ENCODE measurements at regions not wholly inside any gene's neighbourhood (a gene's known extent, or its start where the extent isn't known, plus 50 kb on each side); places are given as distances from the start of the nearest gene placed in this dataset.

GRCh38 chr12:77777274-77777673, 53.4 kb upstream of the NAV3 start:
- no peak for DNase-seq
- intact Hi-C loops (cut with DNase I), result no loop called here
- no peak for ATAC-seq (ENCODE audit: poor library complexity)

DNA sequence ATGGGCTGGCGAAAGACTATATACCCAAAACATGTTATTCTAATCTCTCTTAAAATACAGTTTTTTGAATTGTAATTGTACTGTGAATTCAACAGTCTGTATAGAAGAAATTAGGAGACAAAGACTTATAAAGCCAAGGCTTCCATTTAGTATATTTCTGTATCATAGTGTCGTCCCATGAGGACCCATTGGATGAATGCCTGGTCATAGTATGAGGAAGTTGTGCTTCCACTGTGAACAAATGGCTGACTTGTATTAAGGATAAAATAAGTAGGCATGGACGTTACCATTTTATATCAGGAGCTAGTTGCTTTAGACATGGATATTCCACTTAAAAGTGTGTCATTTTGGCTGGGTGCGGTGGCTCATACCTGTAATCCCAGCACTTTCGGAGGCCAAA, 55.9 kb upstream of the NAV3 start:
- ATAC-seq (ENCODE audit: poor library complexity) (no peak), DNase-seq (no peak)
- intact Hi-C loops (cut with DNase I), result no loop called here

- DNase-seq, result no peak
- intact Hi-C loops (cut with DNase I), result no loop called here
- ATAC-seq (ENCODE audit: poor library complexity), result no peak
These were observed 57.9 kb upstream of the NAV3 start for GRCh38 chr12:77772676-77773298.

DNA sequence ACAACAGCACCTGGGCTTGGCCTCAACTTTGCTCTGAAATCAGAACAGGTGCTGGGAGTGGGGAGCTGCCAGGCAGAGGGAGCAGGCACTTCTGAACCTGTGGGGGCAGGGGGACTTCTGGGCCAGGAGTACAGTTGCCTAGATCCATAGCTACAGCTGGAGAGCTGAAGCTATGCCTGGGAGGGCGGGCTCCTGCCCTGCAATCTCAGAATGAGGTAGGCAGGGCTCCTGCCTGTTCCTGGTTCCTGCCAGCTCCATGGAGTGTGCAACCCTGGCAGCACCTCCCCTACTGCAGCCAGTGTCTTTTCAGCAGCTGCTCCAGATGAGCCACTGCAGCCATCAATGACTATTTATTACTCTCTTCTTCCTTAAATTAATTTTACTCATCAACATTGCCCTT, 62.1 kb upstream of the NAV3 start:
- no peak for ATAC-seq (ENCODE audit: poor library complexity)
- intact Hi-C loops (cut with DNase I), result no loop called here

GRCh38 chr12:77767756-77768343, 62.8 kb upstream of the NAV3 start:
- DNase-seq (no peak), ATAC-seq (ENCODE audit: poor library complexity) (no peak)
- intact Hi-C loops (cut with DNase I), result no loop called here

More for the DNA sequence above, 62.1 kb upstream of the NAV3 start:
- no peak for DNase-seq

DNA sequence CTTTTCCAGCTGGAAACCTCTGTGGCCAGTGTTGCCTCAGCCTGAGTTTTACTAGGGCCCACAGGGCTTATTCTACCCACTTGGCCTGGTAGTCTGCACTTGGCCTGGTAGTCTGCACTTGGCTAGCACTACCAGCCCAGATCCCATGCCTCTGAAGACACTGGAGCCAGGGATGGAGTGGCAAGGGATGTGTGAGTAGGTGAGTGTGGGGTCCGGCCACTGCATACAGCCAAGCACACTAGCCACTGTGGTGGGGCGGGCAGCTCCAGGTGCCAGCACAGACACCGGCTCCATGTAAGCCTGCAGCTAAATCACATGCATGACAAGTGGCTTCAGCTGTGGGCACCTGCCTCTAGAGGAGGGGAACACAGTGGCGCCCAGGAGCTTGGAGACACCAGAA, 63.4 kb upstream of the NAV3 start:
- ATAC-seq (ENCODE audit: poor library complexity), result no peak
- intact Hi-C loops (cut with DNase I), result no loop called here
- no peak for DNase-seq

- DNase-seq (no peak), ATAC-seq (ENCODE audit: poor library complexity) (peak; percentile 72)
- intact Hi-C loops (cut with DNase I), result no loop called here
These were observed 64.5 kb upstream of the NAV3 start for GRCh38 chr12:77766224-77766623.

- DNase-seq, result no peak
- intact Hi-C loops (cut with DNase I), result no loop called here
These were observed 69.4 kb upstream of the NAV3 start for GRCh38 chr12:77761286-77761685.

DNA sequence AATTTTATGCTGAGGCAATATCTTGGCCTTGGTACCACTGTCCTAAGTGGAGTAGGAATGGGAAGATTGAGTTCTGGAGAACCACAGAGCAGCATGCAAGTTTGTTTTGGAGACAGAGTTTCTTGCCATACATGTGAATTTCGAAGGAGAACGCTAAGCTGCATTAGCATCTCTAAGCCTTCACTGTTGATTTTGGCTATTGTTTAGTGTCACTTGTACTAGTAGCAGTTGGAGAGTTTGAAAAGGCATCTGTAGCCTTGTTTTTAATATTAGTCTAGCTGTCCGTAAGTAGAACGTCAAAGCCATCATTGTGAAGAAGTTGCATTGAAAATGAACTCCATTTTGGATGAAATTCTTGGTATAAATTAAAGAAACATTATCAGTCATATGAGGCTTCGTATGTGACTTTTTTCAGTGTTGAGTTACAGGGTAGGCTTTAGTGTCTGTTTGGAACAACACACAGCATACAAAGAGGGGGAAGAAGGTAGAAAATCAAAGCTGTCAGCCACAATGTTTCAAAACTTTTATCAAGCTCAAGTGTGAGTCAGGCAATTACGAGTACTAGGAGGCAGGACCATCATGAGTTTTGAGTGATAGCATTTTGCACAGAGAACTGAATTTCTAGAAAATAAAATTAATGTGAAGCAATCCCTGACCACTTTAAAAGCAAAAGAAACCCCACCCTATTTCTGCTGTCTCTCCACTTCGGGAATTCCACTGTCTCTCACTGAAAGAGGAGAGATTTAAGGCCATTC, 70.2 kb upstream of the NAV3 start:
- no peak for DNase-seq
- no peak for ATAC-seq (ENCODE audit: poor library complexity)
- intact Hi-C loops (cut with DNase I), result no loop called here

More at GRCh38 chr12:77761286-77761685, 69.4 kb upstream of the NAV3 start:
- no peak for ATAC-seq (ENCODE audit: poor library complexity)

- ATAC-seq (ENCODE audit: poor library complexity) (no peak), DNase-seq (no peak)
- intact Hi-C loops (cut with DNase I), result no loop called here
These were observed 76.6 kb upstream of the NAV3 start for GRCh38 chr12:77754086-77754485.

DNA sequence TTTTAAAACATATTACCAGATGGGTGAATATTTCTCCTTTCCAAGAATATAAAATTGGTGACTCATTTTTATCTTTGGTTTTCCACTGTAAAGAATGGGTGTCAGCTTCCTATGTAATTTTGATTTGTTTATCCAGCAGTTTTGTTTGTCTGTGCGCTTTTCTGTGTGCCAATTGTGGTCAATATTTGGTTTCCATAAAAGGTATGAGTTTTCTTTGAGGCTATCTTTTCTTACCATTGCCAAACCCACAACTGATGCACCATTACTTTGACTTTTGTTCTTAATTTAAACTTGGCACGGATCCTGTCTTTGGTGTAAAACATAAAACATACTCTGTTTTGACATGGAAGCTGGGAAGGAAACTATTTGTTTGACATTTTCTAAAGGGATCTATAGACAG, 78.8 kb upstream of the NAV3 start:
- intact Hi-C loops (cut with DNase I), result no loop called here
- ATAC-seq (ENCODE audit: poor library complexity), result no peak
- no peak for DNase-seq

DNA sequence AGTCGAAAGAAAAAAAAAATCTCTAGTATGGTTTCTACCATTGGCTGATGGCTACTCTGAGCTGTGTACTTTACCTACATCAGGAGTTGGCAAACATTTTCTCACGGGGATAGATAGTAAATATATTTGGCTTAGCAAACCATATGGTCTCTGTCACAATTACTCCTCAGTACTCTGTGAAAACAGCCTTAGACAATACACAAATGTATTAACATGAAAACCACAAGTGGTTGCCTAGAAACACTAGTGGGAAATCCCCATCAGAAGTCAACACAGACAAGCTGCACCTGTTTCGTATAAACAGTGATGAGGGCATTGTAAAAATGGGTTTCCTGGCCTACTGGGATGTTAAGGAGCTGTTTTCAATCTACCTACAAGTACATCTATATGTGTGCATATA, 84.6 kb upstream of the NAV3 start:
- no peak for DNase-seq
- intact Hi-C loops (cut with DNase I), result no loop called here
- no peak for ATAC-seq (ENCODE audit: poor library complexity)

DNA sequence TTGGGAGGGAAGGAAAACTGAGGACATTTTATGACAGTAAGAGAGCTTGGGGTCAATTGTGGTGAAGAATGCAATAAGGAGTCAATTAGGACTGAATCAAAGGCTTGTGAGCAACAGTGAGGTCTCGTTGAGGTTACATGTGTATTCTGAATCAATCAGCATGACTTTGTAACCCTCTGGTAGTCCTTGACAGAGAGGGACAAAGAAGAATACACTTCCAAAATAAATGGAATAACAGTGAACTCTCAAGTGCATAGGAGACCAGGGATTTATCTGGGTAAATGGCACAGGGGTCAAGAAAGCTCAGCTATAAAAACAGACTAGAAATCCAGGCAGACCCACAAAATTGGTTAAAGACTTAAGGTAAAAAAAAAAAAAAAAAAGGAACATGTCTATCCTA, 85.1 kb upstream of the NAV3 start:
- intact Hi-C loops (cut with DNase I), result no loop called here
- no peak for ATAC-seq (ENCODE audit: poor library complexity)
- DNase-seq, result no peak

DNA sequence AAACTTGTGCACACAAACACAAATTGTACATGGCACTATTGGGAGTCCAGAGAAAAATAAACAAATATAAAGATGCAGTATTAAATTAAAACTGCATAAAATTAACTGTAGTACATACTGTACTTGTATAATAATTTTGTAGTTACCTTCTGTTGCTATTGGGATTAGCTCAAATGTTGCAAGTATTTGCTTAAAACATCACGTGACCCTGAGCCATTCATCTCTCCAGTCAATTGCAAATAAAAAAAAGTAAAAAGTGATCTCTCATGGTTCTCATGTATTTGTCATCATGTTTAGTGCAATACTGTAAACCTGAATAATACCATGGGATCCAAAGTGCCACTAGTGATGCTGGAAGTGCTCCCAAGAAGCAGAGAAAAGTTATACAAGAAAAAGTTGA, 88.1 kb upstream of the NAV3 start:
- DNase-seq (no peak), ATAC-seq (ENCODE audit: poor library complexity) (no peak)
- intact Hi-C loops (cut with DNase I), result no loop called here

DNA sequence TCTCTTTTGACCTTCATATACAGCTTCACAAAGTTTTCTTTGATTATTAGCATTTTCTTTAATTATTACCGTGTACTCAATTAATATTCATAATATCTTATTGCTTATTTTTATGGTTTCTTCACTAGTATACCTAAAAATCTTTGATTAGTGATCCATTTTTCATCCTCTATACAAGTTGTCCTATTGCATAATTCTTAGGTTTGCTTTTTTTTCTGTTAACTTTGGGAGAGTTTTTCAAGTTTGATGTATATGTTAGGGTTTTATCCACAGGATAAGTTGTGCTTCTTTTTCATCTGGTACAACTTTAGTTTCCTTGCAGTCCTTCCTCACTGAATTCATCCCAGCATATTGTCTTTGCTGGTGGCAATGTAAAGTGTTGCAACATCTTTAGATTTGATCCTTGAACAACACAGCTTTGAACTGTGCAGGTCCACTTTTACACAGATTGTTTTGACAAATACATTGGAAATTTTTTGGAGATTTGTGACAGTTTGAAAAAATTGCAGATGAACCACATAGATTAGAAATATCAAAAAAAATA, 88.6 kb upstream of the NAV3 start:
- no peak for ATAC-seq (ENCODE audit: poor library complexity)
- DNase-seq, result no peak
- intact Hi-C loops (cut with DNase I), result no loop called here

DNA sequence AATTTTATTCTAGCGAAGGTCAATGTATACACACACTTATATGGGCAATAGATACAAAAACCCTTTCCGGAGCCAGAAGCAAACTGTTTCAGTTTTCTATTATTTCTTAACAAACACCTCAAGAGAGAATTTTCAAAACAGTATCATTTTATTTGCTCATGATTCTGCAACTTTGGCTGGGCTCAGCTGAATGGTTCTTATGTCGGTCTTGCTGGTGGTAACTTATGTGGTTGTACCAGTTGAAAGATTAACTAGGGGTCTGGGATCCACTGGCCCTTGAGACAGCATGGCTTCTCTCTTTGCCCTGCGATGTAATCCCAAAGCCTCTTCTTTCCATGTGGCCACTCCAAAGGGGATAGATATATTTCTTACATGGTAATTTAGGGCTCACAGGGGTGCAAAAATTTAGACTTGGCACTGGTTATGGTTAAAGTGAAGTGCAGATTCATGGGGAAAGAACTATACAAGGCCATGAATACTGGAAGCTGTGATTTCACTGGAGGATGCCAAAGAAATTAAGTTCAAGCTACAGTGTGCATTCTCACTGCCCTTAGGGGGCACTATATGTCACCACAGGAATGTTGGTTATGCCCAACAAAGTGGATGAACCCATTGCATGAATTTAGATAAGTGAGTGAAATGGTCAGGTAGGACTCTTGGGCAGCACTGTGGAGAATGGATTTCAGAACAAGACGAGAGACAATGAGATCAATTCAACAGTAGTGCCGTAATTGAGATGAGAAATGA, 94.3 kb upstream of the NAV3 start:
- ATAC-seq (ENCODE audit: poor library complexity) (no peak), DNase-seq (no peak)
- intact Hi-C loops (cut with DNase I), result no loop called here

DNA sequence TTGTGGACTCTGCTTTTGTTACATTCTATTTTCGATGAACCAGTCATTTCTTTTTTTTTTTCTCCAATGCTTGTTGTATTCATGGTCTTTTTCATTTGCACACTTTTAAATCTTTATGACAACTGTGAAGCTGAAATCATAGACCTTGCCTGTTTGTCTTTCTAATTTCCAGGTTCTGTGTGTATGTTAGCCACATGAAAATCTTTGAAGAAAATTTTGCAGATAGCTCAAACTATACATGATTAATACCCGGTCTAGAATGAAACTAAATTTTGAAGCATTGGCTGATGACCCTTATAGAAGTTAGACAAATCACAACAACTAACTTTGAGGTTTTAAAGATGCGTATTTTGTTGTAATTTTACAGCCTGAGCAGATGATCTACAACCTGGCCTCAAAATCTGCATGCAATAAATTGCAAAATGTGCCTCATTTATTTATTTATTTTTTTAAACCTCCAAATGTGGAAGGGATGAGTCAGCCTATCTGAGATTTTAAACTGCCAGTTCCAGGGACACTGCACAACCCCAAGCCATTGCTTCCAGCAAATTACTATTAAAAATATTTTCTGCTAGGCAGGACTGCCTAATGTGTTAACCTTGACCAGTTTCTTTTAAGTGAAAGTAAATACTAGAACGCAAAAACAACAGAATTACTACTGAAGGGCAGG, 96.3 kb upstream of the NAV3 start:
- ATAC-seq (ENCODE audit: poor library complexity) (no peak), DNase-seq (no peak)
- intact Hi-C loops (cut with DNase I), result no loop called here

GRCh38 chr12:77728018-77728417, 102.7 kb upstream of the NAV3 start:
- ATAC-seq (ENCODE audit: poor library complexity) (no peak), DNase-seq (no peak)
- intact Hi-C loops (cut with DNase I), result no loop called here

GRCh38 chr12:77727442-77728001, 103.2 kb upstream of the NAV3 start:
- ATAC-seq (ENCODE audit: poor library complexity) (peak; percentile 73), DNase-seq (no peak)
- intact Hi-C loops (cut with DNase I), result no loop called here

All from Right ventricle myocardium superior (tissue), 1 donor.